NCI-H2196 (cell line): ENCODE measurements at regions not wholly inside any gene's neighbourhood (a gene's known extent, or its start where the extent isn't known, plus 50 kb on each side); places are given as distances from the start of the nearest gene placed in this dataset.
"Not testable (repeated sequence)": the region's sequence is repeated elsewhere in the genome, so short reads cannot be mapped to it uniquely, and the experiment has no call there.

ENCODE experiments used
- DNase-seq: peaks from one replicate; lab custom pipeline; 2025; ENCODE audit not compliant: unreplicated experiment; lab: John Stamatoyannopoulos, UW

GRCh38 chr12:97711392-97711791, 248.8 kb downstream of the RMST start:
- DNase-seq = no peak

GRCh38 chr12:97713270-97713669, 250.7 kb downstream of the RMST start:
- DNase-seq = no peak

GRCh38 chr12:97714107-97714563, 251.5 kb downstream of the RMST start:
- DNase-seq = no peak

- no peak for DNase-seq
These were observed 253.8 kb downstream of the RMST start for GRCh38 chr12:97716356-97716755.

- not testable (repeated sequence) for DNase-seq
These were observed 261.2 kb downstream of the RMST start for GRCh38 chr12:97723801-97724200.

- no peak for DNase-seq
These were observed 282.9 kb downstream of the RMST start for GRCh38 chr12:97745406-97746101.

- peak; percentile 66 for DNase-seq
These were observed 285.7 kb downstream of the RMST start for GRCh38 chr12:97748298-97748697.

- DNase-seq = no peak
These were observed 289.1 kb downstream of the RMST start for GRCh38 chr12:97751704-97752103.

- no peak for DNase-seq
These were observed 289.5 kb downstream of the RMST start for GRCh38 chr12:97752129-97752528.

GRCh38 chr12:97753332-97753731, 290.7 kb downstream of the RMST start:
- DNase-seq = no peak

- no peak for DNase-seq
These were observed 291.7 kb downstream of the RMST start for GRCh38 chr12:97754306-97754705.

GRCh38 chr12:97756066-97756666, 293.6 kb downstream of the RMST start:
- no peak for DNase-seq

GRCh38 chr12:97756741-97757140, 294.1 kb downstream of the RMST start:
- DNase-seq = no peak

- no peak for DNase-seq
These were observed 295.0 kb downstream of the RMST start for GRCh38 chr12:97757481-97758193.

GRCh38 chr12:97758194-97758501, 295.5 kb downstream of the RMST start:
- DNase-seq = no peak

- DNase-seq = no peak
These were observed 296.0 kb downstream of the RMST start for GRCh38 chr12:97758586-97758985.

- no peak for DNase-seq
These were observed 298.0 kb downstream of the RMST start for GRCh38 chr12:97760601-97761000.

GRCh38 chr12:97763113-97763512, 300.5 kb downstream of the RMST start:
- DNase-seq = no peak

- DNase-seq = no peak
These were observed 302.1 kb downstream of the RMST start for GRCh38 chr12:97764700-97765099.

GRCh38 chr12:97767347-97767746, 304.7 kb downstream of the RMST start:
- no peak for DNase-seq

GRCh38 chr12:97778111-97778510, 315.5 kb downstream of the RMST start:
- DNase-seq = no peak

- DNase-seq = no peak
These were observed 318.7 kb downstream of the RMST start for GRCh38 chr12:97781342-97781741.
